Fibroblast of villous mesenchyme (primary cell): ENCODE measurements at regions not wholly inside any gene's neighbourhood (a gene's known extent, or its start where the extent isn't known, plus 50 kb on each side); places are given as distances from the start of the nearest gene placed in this dataset.

Source experiments
- DNase-seq: peaks from one replicate; pipeline ENCODE4 v3.0.0-alpha.2; 2010; ENCODE audit warnings: low read depth
- H3K4me3 ChIP-seq: 2 replicates; pipeline ENCODE4 v1.5.1; 2011; ENCODE audit warnings: low read depth, mild to moderate bottlenecking, low read length
- CTCF ChIP-seq: IDR thresholded peaks from 2 replicates; pipeline ENCODE4 v1.5.1; 2012; ENCODE audit warnings: low read depth, mild to moderate bottlenecking, low read length; ENCODE audit not compliant: insufficient read depth

GRCh38 chr4:124372916-124373315 is 339.6 kb downstream of the ANKRD50 start:
- no peak for TF ChIP-seq CTCF
- no peak for DNase-seq
- H3K4me3 ChIP-seq, result no peak overlapping the region

- no peak overlapping the region for H3K4me3 ChIP-seq
- peak; percentile 16 for DNase-seq
- TF ChIP-seq CTCF, result no peak
Measured at GRCh38 chr4:124386163-124386562, 326.4 kb downstream of the ANKRD50 start.

GRCh38 chr4:124386648-124387047 is 325.9 kb downstream of the ANKRD50 start:
- TF ChIP-seq CTCF, result no peak
- no peak for DNase-seq

GRCh38 chr4:124389591-124389990 is 322.9 kb downstream of the ANKRD50 start:
- no peak overlapping the region for H3K4me3 ChIP-seq
- DNase-seq, result no peak
- no peak for TF ChIP-seq CTCF

More at GRCh38 chr4:124386648-124387047, 325.9 kb downstream of the ANKRD50 start:
- H3K4me3 ChIP-seq, result no peak overlapping the region

GRCh38 chr4:124390861-124391260 is 321.7 kb downstream of the ANKRD50 start:
- no peak for DNase-seq
- no peak for TF ChIP-seq CTCF
- H3K4me3 ChIP-seq, result no peak overlapping the region

GRCh38 chr4:124396333-124396732 is 316.2 kb downstream of the ANKRD50 start:
- no peak overlapping the region for H3K4me3 ChIP-seq
- TF ChIP-seq CTCF, result no peak

GRCh38 chr4:124401606-124402005 is 310.9 kb downstream of the ANKRD50 start:
- no peak overlapping the region for H3K4me3 ChIP-seq
- no peak for DNase-seq
- TF ChIP-seq CTCF, result no peak

More at GRCh38 chr4:124396333-124396732, 316.2 kb downstream of the ANKRD50 start:
- DNase-seq, result no peak
